IPS-NIHi7 (cell line): ENCODE measurements at regions not wholly inside any gene's neighbourhood (a gene's known extent, or its start where the extent isn't known, plus 50 kb on each side); places are given as distances from the start of the nearest gene placed in this dataset.

Experiments used
- DNase-seq: peaks from one replicate; pipeline ENCODE4 v3.0.0; 2012; ENCODE audit warnings: mixed read lengths; ENCODE audit errors: extremely low spot score

DNA sequence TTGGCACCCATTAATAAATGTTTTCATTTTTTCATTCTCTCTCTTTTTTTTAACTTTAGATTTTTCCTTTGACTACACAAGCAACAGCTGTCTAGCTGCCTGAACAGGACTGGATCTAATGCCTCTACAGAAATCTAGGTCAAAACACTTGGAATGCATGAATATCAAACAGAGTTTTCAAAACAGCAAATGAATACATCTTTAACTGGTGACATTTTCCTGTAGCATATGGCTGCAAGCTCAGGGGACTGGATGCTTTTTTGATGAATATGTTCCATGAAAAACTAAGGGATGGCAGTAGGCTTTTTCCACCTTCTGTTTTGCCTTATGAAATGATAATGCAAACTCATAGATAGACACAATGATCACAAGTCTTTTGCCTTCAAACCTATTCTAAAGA lies 661.7 kb downstream of the MCTP2 start:
- DNase-seq: no peak

- DNase-seq: no peak
These were observed 662.7 kb downstream of the MCTP2 start for GRCh38 chr15:94894056-94894455.

DNA sequence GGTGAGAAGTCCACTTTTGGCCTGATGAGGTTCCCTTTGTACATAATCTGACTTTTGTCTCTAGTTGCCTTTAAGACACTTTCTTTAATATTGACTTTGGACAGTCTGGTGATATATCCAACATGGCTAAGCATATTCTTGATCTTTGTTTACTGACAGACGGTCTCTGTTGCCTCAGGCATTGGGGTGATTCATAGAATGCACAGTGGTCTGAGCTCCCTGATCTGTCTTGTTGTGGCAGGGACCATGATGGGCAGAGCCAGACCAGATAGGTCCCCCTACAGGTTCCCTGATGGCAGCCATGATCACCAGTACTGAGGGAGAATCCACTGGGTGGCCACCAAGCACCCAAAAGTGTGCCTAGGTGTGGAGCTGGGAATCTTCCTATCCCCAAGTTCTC lies 678.1 kb downstream of the MCTP2 start:
- no peak for DNase-seq

DNA sequence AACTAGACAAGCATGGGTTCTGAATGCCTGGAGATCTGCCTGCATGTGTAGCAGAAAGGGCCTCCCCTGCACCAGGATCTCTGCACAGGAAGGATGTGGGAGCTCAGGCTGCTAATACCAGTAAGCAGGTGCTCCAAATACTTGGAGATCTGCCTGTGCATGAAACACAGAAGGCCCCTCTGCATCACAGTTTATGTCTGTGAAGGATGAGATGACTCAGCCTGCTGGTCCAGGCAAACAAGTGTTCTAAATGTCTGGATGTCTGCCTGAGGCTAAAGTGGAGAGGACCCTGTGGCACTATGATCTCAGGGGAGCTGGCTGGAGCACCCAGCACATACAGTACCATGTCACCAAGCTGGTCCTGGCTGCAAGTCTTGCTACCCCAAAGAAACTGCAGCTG lies 678.8 kb downstream of the MCTP2 start:
- DNase-seq: no peak

- no peak for DNase-seq
These were observed 681.4 kb downstream of the MCTP2 start for GRCh38 chr15:94912760-94913159.

DNA sequence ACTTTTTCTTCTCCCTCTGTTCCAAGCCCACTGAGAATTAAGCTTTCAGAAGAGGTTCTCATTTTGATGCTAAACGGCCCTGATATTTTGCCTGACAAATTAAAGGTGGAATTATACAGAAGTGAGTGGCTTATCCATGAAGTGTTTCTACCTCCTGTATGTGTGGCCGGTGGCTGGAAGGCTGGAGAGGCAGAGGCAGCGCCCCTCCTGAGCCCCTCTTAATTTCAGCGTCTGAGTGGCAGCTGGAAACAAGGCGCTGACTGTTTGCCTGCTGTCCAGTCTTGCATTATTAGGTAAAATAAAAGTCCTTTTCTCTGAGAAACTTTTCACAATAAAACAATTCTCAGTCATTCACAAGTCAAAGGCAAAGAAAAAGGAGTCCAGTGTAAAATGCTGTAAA lies 685.7 kb downstream of the MCTP2 start:
- DNase-seq: no peak

- no peak for DNase-seq
These were observed 690.6 kb downstream of the MCTP2 start for GRCh38 chr15:94921936-94922335.

DNA sequence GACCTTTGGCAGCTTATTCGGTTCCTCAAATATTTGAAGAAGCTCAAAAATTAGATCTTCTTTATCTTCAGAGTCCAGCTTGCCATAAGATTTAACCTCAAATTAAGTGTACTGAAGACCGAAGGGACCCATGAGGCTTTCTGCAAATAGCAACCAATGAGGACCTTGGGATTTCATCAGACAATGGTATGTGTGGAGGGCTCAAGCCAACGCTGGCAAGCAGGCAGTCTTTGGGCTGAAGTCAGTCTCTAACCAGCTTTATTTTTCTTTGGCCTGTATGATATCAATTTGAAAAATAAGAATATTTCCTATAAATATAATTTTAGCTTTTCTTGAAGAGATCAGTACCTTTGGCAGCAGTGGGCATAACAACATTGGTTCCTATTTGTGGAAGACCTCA lies 692.7 kb downstream of the MCTP2 start:
- no peak for DNase-seq

DNA sequence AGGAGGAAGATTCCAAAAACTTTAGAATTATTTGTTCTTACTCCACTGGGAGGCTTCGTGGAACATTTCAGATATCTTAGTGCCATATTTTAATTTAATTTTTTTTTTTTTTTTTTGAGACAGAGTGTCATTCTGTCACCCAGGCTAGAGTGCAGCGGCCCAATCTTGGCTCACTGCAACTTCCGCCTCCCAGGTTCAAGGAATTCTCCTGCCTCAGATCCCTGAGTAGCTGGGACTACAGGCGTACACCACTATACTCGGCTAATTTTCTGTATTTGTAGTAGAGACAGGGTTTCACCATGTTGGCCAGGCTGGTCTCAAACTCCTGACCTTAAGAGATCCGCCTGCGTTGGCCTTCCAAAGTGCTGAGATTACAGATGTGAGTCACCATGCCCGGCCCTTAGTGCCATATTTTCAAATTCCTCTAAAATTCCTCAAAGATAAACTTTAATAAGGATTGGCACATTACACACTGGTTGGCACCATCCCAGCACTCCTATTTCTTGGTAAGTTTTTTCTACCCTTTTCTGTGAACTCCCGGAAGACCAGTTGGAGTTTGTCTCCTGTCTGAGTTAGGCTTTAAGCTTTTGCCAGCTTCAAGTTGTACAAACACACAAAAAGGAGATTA lies 693.7 kb downstream of the MCTP2 start:
- DNase-seq: no peak

DNA sequence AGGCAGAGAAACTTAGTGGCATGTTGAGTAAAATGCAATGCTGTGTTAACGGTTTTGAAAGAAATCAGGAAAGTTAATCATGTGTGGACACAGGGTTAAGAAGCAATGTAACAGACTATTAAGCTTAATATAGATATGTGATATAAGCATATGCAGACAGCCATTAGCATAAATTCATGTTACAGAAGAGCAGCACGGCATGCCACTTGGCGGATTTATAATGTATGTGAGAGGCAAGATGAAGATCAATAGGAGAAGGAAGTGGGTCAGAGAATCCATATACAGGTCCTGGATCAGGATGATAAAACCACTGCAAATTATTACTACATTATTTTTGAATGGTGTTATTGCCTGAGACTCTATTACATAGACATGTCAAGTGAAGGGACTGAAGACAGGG lies 694.3 kb downstream of the MCTP2 start:
- no peak for DNase-seq

GRCh38 chr15:94927003-94927402 lies 695.6 kb downstream of the MCTP2 start:
- DNase-seq: no peak

DNA sequence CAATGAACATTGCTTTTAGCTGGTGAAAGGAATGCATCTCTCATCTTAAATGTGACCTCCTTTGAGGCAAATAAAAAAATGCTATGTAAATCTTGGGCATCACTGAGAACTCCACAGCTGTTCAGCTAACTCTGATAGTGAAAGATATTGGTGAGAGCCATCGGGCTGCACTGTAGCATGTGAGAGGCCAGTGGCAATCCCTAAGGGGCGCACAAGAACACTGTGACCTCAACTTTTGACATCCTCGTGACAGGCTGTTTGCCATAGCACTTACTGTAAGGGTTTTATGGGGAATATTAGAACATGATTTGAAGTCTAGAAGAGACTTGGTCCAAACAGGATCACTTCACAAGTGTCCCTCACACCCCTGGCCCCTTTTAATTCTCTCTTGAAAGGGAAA lies 697.9 kb downstream of the MCTP2 start:
- DNase-seq: no peak

DNA sequence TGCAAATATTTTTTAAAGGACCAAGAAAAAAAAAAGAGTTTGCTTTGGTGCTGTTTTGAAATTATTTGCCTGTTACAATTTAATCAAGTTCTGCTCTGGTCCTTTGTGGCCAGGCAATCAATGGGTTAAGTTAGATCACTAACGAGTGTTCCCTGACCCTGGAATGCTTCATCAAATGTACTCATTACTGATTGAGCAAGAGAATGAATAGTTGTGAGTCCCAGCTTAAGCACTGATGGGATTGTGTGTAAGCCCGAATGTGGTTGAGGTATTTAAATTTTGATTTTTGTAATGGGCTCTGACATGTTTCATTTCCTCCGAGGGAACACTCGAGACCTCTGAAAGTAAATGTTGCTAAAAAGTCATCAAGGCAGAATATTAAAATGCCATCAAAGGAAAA lies 699.1 kb downstream of the MCTP2 start:
- no peak for DNase-seq

GRCh38 chr15:94930960-94931359 lies 699.6 kb downstream of the MCTP2 start:
- no peak for DNase-seq

DNA sequence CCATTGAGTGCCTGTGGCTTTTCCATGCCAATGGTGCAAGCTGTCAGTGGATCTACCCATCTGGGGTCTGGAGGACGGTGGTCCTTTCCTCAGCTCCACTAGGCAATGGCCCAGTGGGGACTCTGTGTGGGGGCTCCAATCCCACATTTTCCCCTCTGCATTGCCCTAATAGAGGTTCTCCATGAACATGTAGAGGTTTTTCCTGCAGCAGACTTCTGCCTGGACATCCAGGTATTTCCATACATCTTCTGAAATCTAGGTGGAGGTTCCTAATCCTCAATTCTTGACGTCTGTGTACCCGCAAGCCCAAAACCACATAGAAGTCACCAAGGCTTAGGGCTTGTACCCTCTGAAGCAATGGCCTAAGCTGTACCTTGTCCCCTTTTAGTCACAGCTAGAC lies 703.1 kb downstream of the MCTP2 start:
- no peak for DNase-seq

DNA sequence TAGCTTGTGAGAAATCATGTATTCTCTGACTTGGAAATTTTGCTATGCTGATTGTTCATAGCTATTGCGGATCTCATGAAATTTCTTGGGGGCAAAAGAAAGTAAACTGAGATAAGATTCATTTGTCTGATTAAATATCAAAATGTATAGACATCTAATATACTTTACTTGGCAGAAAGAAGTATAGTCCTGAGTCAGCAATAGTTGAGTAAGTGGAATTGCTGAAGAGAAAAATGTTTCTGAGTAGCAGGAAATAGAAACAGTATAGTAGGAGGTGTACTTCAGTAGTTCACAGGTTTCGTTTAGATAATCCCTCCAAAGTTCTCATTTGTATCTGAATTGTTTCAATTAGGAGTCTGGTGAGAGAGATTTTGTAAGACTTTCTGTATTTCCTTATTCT lies 705.9 kb downstream of the MCTP2 start:
- no peak for DNase-seq

DNA sequence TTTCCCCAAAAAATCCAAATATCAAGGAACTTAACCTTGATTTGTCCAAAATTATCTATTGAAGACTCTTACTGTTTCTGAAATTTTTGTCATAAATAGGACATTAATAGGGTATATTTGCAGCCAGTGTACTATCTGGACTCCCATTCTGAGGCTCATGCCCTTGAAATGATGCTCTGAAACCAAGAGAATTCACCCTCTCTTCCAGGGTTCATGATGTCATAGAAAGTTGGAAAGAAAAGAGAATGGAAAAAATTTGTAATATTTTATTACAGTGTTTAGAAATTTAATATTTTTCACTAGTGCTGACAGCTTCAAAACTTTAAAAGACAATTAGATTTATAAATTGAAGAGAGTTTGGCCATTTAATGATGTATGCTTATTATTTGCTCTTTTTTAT lies 712.5 kb downstream of the MCTP2 start:
- DNase-seq: no peak

GRCh38 chr15:94951538-94951937 lies 720.2 kb downstream of the MCTP2 start:
- DNase-seq: no peak

DNA sequence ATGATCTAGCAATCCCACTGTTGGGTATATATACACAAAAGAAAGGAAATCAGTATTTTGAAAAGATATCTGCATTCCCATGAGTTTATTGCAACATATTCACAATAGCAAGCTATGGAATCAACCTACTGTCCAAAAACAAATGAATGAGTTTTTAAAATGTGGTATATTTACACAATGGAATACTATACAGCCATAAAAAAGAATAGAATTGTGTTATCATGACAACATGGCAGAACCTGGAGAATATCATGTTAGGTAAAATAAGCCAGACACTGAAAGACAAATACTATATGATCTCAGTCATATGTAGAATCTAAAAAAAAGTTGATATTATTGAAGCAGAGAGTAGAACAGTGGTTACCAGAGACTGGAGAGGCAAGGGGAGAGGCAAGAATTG lies 732.6 kb downstream of the MCTP2 start:
- no peak for DNase-seq

GRCh38 chr15:94965593-94965992 lies 734.2 kb downstream of the MCTP2 start:
- no peak for DNase-seq

GRCh38 chr15:94968133-94968532 lies 736.8 kb downstream of the MCTP2 start:
- DNase-seq: no peak

- DNase-seq: no peak
These were observed 738.7 kb downstream of the MCTP2 start for GRCh38 chr15:94970096-94970495.

- DNase-seq: no peak
These were observed 739.4 kb downstream of the MCTP2 start for GRCh38 chr15:94970802-94971201.

- DNase-seq: peak; percentile 65
These were observed 741.0 kb downstream of the MCTP2 start for GRCh38 chr15:94972314-94972713.

DNA sequence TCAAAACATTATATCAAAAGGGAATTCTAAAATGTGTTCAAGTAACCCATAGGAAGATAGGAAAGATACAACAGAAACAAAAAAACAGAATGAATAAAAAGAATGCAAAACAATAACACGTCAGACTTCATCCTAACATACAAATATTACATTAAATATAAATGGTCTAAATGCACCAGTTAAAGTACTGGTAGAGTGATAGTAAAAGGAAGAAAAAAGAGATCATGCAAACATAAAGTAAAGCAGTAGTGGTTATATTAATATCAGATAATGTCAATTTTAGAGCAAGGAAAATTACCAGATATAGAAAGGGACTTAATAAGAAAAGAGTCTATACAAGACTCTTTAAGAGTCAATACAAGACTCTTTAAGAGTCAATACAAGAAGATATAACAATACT lies 755.7 kb downstream of the MCTP2 start:
- no peak for DNase-seq
